CD4-positive, alpha-beta T cell treated with Interleukin-2 at 100 ng/mL for 4 hours (primary cell): ENCODE measurements at regions not wholly inside any gene's neighbourhood (a gene's known extent, or its start where the extent isn't known, plus 50 kb on each side); places are given as distances from the start of the nearest gene placed in this dataset.
"Not testable (repeated sequence)": the region's sequence is repeated elsewhere in the genome, so short reads cannot be mapped to it uniquely, and the experiment has no call there.

Source experiments
- DNase-seq: peaks from one replicate; pipeline ENCODE4 v3.0.0-alpha.2; 2020; ENCODE audit warnings: low spot score

DNA sequence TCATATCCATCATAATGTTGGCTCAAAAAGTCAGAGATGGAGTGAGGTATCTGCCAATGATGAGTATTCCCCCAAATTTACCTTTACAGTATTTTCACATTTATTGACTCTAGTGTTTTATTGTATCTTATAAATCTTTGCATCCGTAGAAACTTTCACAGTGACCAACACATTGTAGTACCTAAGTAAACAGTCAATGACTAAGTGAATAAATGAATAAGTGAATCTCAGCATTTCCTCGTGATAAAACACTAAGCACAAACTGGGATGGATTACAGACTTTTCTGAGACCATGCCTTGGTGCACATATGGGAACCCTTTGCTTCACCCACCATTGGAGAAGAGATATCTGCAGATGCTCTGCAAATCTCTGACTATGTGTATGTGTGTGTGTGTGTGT lies 429.9 kb downstream of the NR4A2 start:
- no peak for DNase-seq

- DNase-seq = no peak
Observed at GRCh38 chr2:155895016-155895415, 437.5 kb downstream of the NR4A2 start.

DNA sequence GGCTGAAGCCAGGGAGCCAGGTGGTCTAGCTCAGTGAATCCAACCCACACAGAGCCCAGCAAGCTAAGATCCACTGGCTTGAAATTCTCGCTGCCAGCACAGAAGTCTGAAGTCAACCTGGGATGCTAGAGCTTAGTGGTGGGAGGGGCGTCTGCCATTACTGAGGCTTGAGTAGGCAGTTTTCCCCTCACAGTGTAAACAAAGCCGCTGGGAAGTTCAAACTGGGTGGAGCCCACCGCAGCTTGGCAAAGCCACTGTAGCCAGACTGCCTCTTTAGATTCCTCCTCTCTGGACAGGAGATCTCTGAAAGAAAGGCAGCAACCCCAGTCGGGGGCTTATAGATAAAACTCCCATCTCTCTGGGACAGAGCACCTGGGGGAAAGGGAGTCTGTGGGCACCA lies 452.1 kb downstream of the NR4A2 start:
- DNase-seq = not testable (repeated sequence)

GRCh38 chr2:155879900-155880299 lies 452.6 kb downstream of the NR4A2 start:
- DNase-seq = not testable (repeated sequence)

- no peak for DNase-seq
Observed at GRCh38 chr2:155872396-155872795, 460.1 kb downstream of the NR4A2 start.

DNA sequence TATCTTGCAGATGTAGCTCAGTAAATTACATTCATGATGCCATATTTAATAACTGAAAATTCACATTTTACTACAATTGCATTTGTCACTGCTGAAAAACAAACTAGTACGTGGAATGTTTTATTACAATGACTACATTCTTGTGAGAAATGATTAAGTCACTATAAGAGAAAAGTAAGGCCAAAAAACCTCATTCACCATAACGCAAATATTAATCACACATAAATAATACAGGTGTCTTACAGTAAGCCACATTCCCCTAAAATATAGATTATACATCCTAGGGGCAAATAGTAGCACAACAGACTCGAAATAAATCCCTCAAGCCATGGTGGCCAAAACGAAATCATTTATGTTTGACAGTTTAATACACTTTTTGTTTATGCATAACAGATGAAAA lies 460.6 kb downstream of the NR4A2 start:
- no peak for DNase-seq

- no peak for DNase-seq
Observed at GRCh38 chr2:155867564-155867963, 465.0 kb downstream of the NR4A2 start.

GRCh38 chr2:155866477-155866876 lies 466.0 kb downstream of the NR4A2 start:
- DNase-seq = no peak

- no peak for DNase-seq
Observed at GRCh38 chr2:155852156-155852555, 480.4 kb downstream of the NR4A2 start.

DNA sequence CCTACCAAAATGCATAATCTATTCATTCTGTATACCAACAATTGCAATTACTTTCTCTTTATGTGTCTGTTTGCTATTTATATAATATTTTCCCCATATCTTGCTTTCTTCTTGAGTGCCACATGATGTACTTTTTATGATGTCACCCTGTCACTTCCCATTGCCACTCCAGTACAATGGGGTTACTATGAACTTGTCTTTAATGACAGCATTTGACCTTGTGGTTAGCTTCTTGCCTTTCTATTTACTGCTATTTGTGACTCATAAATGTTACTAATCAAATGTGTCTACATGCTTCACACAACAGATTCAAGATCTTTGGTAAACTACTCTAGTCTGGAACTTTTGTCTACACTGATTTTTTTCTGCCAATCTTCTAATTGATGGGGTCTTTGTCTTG lies 486.3 kb downstream of the NR4A2 start:
- DNase-seq = no peak

GRCh38 chr2:155844461-155844860 lies 488.1 kb downstream of the NR4A2 start:
- DNase-seq = no peak

DNA sequence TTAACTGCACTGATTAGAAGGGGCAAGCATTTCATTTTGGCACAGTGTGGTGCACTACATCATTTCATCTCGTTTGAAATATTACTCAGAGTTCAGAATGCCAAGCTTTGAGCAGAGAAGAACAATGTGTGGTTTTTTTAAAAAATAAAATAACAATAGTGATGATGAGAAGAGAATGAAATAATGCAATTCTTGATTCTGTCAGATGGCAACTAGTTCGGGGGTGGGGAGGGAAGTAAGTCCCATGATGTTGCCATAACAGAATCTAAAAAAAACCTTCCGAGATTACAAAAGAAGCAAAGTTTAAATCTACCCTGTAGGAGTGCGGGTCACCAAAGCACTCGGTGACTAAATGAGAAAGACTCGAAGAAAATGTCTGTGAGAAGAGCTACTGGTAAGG lies 490.4 kb downstream of the NR4A2 start:
- DNase-seq = no peak

- no peak for DNase-seq
Observed at GRCh38 chr2:155841442-155841841, 491.1 kb downstream of the NR4A2 start.

- DNase-seq = no peak
Observed at GRCh38 chr2:155840661-155841060, 491.9 kb downstream of the NR4A2 start.

DNA sequence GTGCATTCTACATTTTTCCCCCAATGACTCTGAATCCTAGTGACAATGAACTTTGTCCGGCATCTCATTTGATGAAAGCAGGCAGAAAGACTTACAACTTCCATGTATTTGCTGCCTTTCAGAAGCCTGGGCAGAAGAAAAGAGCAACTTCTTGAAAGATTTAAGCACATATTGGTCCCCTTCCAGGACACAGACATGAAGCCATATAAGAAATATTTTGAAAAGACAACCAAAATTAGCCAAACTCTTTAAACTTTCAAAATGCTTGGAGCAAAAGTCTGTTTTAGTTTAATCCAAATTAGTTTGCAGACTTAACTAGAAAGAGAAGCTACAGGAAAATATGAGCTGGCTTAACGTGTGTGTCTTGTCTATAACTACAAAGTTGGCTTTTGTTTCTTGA lies 492.5 kb downstream of the NR4A2 start:
- no peak for DNase-seq

DNA sequence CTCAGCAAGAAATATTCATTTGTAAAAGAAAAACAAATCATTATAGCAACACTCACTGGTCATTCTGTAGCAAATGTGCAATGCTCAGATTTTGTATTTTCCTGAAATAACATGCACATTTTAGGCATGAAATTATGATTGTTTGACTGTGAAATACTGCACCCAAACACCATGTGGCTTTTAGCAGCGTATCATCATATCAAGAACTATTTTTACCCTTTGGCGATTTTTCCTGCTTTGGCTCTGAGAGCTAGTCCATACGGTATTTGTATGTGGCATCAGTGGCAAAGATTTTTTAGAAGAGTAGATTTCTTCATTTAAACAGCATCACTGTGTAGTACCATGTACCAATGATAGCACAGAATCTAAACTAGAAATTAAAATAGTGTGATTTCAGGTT lies 493.1 kb downstream of the NR4A2 start:
- DNase-seq = no peak

DNA sequence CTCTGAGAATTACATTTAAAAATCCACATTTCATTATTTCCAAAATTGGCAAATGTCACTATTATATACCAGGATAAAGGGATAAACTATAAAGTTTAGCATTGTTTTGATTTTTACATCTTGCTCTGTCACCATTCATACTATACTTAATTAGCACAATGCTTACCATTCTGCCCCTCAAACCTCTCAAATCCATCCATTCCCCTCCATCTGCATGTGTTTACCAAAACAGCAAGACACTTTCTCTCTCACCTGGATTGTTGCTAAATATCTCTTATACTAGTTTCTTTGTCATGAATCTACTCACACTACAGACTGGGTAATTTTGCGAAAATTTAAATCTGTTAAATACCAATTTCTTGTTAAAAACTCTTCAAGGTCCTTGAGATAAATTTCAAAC lies 496.1 kb downstream of the NR4A2 start:
- DNase-seq = no peak

DNA sequence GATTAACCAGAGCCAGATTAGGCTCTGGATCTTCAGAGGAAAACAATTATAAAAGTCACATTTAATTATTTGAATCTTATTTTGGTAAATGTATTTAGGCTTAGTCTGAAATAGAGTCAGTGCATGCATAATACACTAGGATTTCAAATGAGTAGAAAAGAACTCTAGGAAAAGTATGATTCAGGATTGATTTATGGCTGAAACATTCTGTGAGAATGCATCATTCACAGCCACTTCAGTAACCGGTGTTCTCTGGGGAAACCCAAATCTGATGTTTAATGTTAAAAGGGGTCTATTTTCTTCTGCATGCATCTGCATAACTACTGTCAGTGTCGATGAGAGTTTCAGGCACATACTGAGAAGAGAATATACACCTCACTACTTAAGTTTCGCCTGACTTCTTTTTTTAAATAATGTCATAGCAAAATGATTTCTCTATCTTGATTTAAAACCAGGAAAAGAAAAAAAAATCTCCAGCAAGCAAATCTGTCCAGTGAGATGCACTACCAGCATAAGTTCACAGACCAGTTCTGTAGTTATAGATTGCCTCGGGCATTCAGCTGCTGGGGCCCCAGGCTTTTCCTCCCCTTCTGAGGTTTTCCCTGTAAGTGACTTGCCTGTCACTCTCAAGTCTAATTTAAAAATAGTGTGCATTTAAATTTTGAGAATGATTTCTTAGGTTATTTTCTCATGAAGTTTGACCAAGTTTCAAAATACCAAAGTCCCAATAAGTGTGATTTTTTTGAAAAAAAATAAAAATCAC lies 501.5 kb downstream of the NR4A2 start:
- DNase-seq = no peak

DNA sequence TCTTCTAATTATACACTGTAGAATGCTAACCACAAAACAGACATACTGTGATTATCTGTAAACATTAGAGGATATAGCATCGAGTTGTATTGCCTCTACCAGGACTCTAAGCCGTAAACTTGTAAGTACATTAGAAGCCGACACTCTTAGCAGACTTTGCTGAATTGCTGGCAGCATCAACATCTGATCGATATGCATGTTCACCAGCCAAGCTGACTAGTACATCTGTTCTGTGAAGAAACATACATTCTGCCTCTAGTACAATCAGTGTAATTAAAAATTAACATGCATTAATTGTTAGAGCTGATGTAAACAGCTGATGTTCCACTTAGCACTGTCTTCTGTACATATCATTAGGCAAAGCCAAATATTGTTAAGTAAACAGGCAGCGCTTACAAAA lies 502.2 kb downstream of the NR4A2 start:
- DNase-seq = no peak

DNA sequence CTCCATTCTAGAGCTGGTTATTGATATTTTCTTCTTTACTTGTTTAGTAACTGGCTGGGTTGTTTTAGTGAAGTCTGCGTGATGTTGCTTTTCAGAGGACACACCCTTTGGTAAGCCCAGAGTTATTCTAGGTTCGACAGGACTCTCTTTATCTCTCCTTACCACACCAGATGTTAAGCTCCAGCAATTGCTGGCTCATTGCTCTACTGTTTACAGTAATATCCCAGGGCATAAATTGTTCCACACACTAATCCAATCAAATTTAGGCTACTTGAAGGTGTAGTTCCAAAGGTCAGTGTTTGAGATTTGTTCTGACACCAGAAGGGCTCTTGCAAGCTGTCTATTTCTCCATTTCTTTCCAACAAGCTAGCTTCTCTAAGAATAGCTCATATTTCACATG lies 506.6 kb downstream of the NR4A2 start:
- DNase-seq = no peak

DNA sequence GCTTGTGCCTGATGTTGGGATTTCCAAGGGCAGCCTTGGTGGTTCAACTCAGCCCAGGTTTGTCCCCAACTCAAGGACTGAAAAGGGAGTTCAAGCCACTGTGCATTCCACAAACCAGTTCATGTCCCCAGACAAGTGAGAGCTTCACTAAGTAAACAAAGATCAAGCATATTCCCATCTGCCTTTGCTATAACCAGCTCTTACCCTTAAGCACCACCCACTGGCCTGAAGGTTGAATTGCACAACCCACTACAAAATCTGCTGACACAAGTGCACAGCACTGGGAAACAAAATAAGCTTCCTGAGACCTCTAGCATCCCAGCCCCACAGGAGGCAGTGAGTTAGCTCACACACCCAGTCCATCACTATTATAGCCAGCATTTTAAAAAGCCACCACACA lies 516.7 kb downstream of the NR4A2 start:
- no peak for DNase-seq

DNA sequence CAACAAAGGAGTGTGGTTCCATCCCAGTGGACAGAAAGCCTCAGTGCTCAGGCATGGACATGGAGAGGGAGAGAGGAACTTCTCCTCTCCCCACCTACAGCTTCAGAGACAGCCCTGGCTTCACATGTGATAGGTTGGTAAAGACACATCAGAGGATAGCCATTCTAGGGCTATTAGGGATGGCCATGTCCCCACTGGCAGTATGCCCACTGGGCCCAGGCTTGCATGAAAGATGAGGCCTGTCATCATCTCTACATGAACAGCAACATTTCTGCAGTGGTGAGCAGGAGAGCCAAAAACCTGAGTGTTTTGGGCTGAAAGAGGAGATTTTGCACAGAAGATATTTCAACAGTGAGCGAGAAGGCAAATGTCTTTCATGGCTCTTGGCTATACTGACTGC lies 517.2 kb downstream of the NR4A2 start:
- DNase-seq = no peak

- DNase-seq = no peak
Observed at GRCh38 chr2:155810411-155810810, 522.1 kb downstream of the NR4A2 start.

GRCh38 chr2:155802888-155803287 lies 529.6 kb downstream of the NR4A2 start:
- no peak for DNase-seq

GRCh38 chr2:155792666-155793065 lies 539.9 kb downstream of the NR4A2 start:
- no peak for DNase-seq
